ENCODE measurements at regions not wholly inside any gene's neighbourhood (a gene's known extent, or its start where the extent isn't known, plus 50 kb on each side); places are given as distances from the start of the nearest gene placed in this dataset.

GRCh38 chr4:84100071-84100470, 399.0 kb downstream of the NKX6-1 start:
- H4K20me1 ChIP-seq (ENCODE audit: low read depth, low read length), result no peaks in the 10 kb centered on the region
- no peaks in the 10 kb centered on the region for H3K9me3 ChIP-seq (ENCODE audit: insufficient read depth, low read length)
- no peaks in the 10 kb centered on the region for H3K9me2 ChIP-seq (replicated peaks; ENCODE audit: insufficient read depth, low read length)
- no peak overlapping the region for H3K4me3 ChIP-seq (ENCODE audit: insufficient read depth, low read length, poor library complexity, severe bottlenecking)
- H3K4me2 ChIP-seq (ENCODE audit: low read depth, low read length, poor library complexity, severe bottlenecking), result no peak overlapping the region
- H2AFZ ChIP-seq (ENCODE audit: low read depth, low read length, severe bottlenecking), result no peak overlapping the region
- H3K27me3 ChIP-seq (ENCODE audit: low read length), result no peaks in the 10 kb centered on the region
- no peaks in the 10 kb centered on the region for H3K79me2 ChIP-seq (ENCODE audit: insufficient read depth, low read length)
- no peak overlapping the region for H3K27ac ChIP-seq (ENCODE audit: low read depth, low read length)
- TF ChIP-seq CTCF (IDR thresholded peaks at IDR 0.05; ENCODE audit: insufficient read depth, low read length, poor library complexity, severe bottlenecking), result no peak
- TF ChIP-seq EZH2phosphoT487 (conservative IDR thresholded peaks at IDR 0.05; ENCODE audit: low read length), result no peak
- no peaks in the 10 kb centered on the region for H3K36me3 ChIP-seq (ENCODE audit: low read length)
- no peaks in the 10 kb centered on the region for H3F3A ChIP-seq (ENCODE audit: insufficient read depth)
- no peak overlapping the region for H3K9ac ChIP-seq (ENCODE audit: low read length)

DNA sequence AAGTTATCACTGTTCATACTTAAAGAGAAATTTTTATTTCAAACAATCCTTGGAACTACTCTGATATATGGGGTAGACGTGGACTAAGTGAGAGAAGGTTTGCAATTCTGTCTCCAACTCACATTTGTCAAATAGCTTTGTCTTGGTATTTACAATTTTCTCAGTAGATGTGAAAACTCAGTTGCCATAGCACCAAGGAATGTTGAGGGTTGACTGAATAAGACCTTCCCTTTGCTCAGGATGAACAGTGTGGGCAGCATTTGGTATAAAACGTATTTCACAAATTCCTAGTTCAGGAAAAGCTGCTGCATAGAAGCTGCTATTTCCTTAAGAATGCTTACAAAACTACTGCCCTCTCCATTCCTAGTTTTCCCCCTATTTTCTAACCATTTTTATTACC, 399.5 kb downstream of the NKX6-1 start:
- Histone ChIP-seq H3K4me2 (ENCODE audit: low read depth, low read length, poor library complexity, severe bottlenecking) (no peak overlapping the region), H4K20me1 (ENCODE audit: low read depth, low read length) (no peaks in the 10 kb centered on the region), H2AFZ (ENCODE audit: low read depth, low read length, severe bottlenecking) (no peak overlapping the region), H3K9me3 (ENCODE audit: insufficient read depth, low read length) (no peaks in the 10 kb centered on the region), H3K9ac (ENCODE audit: low read length) (no peak overlapping the region), H3K27me3 (ENCODE audit: low read length) (no peaks in the 10 kb centered on the region), H3K4me3 (ENCODE audit: insufficient read depth, low read length, poor library complexity, severe bottlenecking) (no peak overlapping the region), H3K36me3 (ENCODE audit: low read length) (no peaks in the 10 kb centered on the region), H3F3A (ENCODE audit: insufficient read depth) (no peaks in the 10 kb centered on the region), H3K79me2 (ENCODE audit: insufficient read depth, low read length) (no peaks in the 10 kb centered on the region), H3K27ac (ENCODE audit: low read depth, low read length) (no peak overlapping the region), H3K9me2 (replicated peaks; ENCODE audit: insufficient read depth, low read length) (no peaks in the 10 kb centered on the region)
- no peak for TF ChIP-seq EZH2phosphoT487 (conservative IDR thresholded peaks at IDR 0.05; ENCODE audit: low read length)
- TF ChIP-seq CTCF (IDR thresholded peaks at IDR 0.05; ENCODE audit: insufficient read depth, low read length, poor library complexity, severe bottlenecking), result no peak

- Histone ChIP-seq H4K20me1 (ENCODE audit: low read depth, low read length) (no peaks in the 10 kb centered on the region), H3K79me2 (ENCODE audit: insufficient read depth, low read length) (no peaks in the 10 kb centered on the region), H2AFZ (ENCODE audit: low read depth, low read length, severe bottlenecking) (no peak overlapping the region), H3K4me2 (ENCODE audit: low read depth, low read length, poor library complexity, severe bottlenecking) (no peak overlapping the region), H3K27me3 (ENCODE audit: low read length) (no peaks in the 10 kb centered on the region), H3K9me2 (replicated peaks; ENCODE audit: insufficient read depth, low read length) (no peaks in the 10 kb centered on the region), H3K36me3 (ENCODE audit: low read length) (no peaks in the 10 kb centered on the region), H3F3A (ENCODE audit: insufficient read depth) (no peaks in the 10 kb centered on the region), H3K27ac (ENCODE audit: low read depth, low read length) (no peak overlapping the region), H3K4me3 (ENCODE audit: insufficient read depth, low read length, poor library complexity, severe bottlenecking) (no peak overlapping the region), H3K9ac (ENCODE audit: low read length) (no peak overlapping the region), H3K9me3 (ENCODE audit: insufficient read depth, low read length) (no peaks in the 10 kb centered on the region)
- no peak for TF ChIP-seq EZH2phosphoT487 (conservative IDR thresholded peaks at IDR 0.05; ENCODE audit: low read length)
Observed at GRCh38 chr4:84091266-84091665, 407.8 kb downstream of the NKX6-1 start.

DNA sequence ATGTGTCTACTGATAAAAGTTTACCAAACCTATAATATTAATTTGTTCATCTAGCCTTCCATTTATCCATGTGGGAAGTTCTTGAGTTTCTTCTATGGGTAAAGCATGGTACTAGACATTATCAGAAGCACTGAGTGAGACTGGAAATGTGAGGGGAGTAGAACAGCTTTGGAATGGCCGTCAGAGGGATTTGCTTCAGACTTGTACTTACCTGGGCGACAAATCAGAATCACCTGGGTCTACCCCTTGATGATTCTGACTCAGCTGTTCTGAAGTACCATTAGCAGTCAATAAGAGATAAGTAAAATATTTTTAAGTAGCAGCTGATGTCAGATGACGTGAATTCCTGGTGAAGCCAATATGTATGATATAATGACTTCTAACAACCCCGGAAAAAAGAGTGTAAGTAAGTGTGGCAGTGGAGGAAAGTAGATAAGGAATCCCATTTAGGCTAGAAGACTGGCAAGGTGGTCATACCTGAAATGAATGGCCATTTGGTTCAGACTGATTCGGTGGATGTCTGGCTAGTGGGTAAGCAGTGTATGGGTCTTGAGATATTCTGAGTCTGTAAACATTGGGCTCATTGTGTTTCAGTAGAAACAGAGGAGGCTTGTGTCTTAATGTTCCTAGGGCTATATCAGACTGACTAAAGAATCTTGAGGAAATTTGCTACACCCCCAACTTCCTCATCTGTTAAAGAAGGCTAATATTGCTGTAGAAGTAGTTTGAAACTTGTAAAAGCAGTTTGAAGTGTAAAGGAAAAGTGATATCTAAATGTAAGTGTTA, 409.2 kb downstream of the NKX6-1 start:
- Histone ChIP-seq H4K20me1 (ENCODE audit: low read depth, low read length) (no peaks in the 10 kb centered on the region), H3K27ac (ENCODE audit: low read depth, low read length) (no peak overlapping the region), H3K9me2 (replicated peaks; ENCODE audit: insufficient read depth, low read length) (no peaks in the 10 kb centered on the region), H3K9ac (ENCODE audit: low read length) (no peak overlapping the region), H3K27me3 (ENCODE audit: low read length) (no peaks in the 10 kb centered on the region), H3K4me3 (ENCODE audit: insufficient read depth, low read length, poor library complexity, severe bottlenecking) (no peak overlapping the region), H3K36me3 (ENCODE audit: low read length) (no peaks in the 10 kb centered on the region), H2AFZ (ENCODE audit: low read depth, low read length, severe bottlenecking) (no peak overlapping the region), H3K4me2 (ENCODE audit: low read depth, low read length, poor library complexity, severe bottlenecking) (no peak overlapping the region), H3F3A (ENCODE audit: insufficient read depth) (no peaks in the 10 kb centered on the region), H3K79me2 (ENCODE audit: insufficient read depth, low read length) (no peaks in the 10 kb centered on the region), H3K9me3 (ENCODE audit: insufficient read depth, low read length) (no peaks in the 10 kb centered on the region)
- TF ChIP-seq CTCF (IDR thresholded peaks at IDR 0.05; ENCODE audit: insufficient read depth, low read length, poor library complexity, severe bottlenecking) (no peak), EZH2phosphoT487 (conservative IDR thresholded peaks at IDR 0.05; ENCODE audit: low read length) (no peak)

Measured in SU-DHL-6 (cell line).